ENCODE measurements at regions not wholly inside any gene's neighbourhood (a gene's known extent, or its start where the extent isn't known, plus 50 kb on each side); places are given as distances from the start of the nearest gene placed in this dataset.

DNA sequence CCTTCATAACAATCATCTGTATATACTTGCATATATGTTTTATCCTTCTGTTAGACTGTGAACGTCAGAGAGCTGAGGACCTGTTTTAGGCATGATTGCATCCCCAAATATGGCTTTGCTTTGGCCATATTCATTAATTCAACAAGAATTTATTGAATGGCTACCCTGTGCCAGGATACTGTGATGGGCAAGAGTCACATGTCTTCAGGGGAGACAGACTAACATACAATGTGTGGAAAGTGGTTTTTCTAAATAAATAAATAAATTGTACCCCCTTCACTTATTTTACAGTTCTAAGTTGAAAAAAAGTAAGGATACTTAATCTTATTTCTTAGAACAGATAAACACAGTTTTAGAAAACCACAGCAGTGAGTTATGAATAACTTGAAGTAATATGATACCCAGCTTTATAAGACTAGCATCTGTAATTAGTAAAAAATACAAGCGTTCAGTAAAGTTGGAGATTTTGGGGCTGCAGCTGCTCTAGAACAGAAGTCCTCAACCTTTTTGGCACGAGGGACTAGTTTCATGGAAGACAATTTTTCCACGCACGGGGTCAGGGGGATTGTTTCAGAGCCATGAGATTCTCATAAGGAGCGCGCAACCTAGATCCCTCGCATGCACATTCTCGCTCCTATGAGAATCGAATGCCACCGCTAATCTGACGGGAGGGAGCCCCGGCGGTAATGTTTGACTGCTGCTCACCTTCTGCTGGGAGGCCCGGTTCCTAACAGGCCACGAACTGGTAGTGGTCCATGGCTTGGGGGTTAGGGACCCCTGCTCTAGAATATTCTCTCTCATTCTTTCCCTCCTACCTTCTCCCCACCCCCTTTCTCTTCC is 89.4 kb upstream of the MTPN start:
- DNase-seq (ENCODE audit: low read depth), result no peak

DNA sequence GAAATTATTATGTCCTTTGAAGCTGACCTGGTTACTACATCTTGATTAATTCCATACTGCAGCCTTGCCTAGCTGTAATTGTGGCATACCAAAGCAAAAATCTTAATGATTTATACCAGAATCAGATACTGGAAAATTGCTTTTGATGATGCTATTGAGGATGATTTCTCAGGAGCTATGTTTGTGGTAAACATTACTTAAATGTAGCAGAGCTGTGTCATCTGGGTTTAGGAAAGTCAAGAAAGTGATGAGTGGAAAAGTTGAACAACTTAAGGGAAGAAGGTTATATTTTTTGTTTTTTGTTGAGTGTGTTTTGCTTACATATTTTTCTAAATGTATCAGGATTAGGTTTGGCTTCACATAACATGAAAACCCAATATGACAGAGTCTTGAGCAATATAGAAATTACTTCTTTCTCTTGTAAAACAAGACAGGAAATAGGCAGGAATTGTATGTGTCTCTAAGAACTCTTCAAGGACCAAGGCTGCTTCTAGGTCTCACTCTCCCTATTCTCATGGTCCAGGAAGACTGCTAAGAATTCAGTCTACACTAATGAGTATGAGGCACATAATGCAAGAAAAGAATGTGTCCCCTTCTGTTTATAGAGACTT is 87.6 kb upstream of the MTPN start:
- DNase-seq (ENCODE audit: low read depth), result no peak

DNA sequence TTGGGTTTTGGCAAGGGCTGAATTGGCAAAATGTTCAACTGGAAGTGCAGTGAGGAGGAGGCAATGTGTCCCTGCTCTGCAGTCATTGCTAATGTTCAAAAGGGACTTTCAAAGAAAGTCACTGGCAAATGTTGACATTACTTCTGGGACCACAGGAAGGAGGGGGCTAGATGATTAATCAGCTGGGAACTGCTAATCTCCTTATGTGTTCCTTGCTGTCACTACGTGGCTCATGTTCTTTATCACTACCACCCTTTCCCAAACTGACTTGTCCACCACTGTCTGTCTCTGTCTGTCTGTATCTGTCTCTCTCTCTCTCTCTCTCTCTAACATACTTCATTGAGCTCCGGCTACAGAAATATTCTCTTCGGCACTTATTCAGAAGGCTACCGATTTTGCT is 86.9 kb upstream of the MTPN start:
- DNase-seq (ENCODE audit: low read depth), result no peak

DNA sequence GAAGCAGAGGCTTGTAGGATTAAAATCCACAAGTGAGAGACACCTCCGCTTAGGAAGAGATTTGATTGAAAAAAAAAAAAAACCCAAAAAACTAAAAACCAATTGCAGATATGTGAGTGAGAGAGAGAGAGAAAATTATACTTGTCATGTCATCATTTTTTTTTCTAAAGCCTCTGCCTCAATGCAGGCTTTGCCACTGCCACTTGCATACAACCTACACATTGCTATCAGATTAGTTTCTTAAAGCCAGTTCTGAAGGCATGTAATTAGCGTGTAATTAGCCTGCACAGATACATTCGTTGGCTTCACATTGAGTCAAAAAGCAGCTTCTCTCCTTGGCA is 86.1 kb upstream of the MTPN start:
- no peak for DNase-seq (ENCODE audit: low read depth)

DNA sequence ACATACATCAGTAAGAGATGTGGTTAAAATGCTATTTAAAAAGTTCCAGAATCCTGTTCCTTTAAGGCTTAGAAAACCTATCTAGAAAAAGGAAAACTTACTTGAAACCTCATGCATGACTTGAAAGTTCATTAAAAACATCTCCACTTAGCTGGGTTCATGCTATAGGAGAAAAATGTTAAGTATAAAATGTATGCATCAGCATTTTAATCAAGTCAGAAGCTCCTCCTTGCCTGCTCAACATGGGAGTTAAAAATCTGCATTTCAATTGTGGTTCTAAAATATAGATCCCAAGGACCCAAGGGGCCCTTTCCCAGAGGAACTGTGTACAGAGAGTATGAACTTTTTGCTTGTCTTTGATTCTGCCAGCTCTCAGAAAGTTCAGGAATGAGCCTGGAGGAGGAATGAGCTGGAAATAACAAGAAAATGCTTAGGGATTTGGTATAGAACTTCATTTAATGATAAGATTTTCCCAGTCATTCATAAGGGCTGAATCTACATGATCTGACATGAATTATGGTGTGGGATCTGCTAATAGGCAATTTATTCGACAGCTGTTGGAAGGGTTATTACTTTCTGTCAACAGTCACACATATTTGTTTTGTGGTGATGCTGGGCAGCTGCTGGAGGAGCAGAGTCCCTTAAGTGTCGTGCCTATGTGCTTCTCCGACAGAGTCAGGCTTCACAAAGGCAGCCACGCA is 85.6 kb upstream of the MTPN start:
- no peak for DNase-seq (ENCODE audit: low read depth)

DNA sequence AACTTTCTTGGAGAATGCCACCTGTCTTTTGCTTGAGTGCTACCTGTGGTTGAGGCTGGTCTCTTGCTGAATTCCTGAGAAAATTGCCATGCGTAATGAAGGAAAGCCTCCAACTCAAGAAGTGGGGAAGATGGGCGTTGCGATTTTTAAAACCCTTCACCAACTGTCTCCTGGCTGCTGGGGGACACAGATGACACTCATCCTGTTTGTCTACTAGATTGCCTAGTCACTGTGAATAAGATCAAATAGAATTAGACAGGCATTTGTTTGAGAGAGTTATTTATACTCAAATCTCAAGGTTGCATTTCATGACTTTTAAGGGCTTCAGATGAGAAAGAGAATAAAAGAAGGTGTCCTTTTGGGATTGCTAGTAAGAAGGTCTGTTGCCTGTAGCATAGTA is 84.3 kb upstream of the MTPN start:
- no peak for DNase-seq (ENCODE audit: low read depth)

DNA sequence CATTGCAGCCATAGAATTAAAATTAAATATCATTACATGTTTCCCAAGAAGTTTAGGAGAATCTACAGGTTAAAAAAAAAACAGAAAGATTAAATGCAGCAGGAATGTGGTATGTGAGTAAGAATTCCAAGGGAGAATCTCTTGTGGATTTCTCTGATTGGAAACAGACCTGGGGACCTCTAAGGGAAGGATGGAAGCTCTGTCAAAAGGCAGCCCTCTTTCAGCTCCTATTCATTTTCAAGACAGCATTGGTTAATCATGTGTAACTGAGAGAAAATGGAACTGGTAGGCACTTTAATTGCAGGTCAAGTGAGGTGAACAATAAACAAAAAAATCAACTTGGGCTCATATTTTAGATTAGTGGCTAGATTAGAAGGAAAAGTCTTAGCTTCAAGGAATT is 81.4 kb upstream of the MTPN start:
- DNase-seq (ENCODE audit: low read depth), result no peak

DNA sequence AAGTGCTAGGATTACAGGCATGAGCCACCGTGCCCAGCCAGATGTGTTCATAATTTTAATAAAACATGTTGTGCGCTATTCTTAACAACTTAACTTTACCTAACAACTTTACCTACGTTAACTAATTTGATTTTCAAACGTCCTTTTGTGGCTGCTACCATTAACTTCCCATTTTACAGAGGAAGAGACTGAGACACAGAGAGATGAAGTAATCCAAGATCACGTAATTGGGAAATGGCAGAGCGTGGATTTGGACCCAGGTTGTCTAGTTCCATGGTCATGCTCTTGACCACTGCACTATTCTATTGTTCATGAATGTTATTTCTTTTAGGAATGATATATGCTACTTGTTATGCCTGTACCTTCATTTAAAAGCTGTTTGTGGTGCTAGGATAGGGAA is 80.3 kb upstream of the MTPN start:
- DNase-seq (ENCODE audit: low read depth), result no peak

DNA sequence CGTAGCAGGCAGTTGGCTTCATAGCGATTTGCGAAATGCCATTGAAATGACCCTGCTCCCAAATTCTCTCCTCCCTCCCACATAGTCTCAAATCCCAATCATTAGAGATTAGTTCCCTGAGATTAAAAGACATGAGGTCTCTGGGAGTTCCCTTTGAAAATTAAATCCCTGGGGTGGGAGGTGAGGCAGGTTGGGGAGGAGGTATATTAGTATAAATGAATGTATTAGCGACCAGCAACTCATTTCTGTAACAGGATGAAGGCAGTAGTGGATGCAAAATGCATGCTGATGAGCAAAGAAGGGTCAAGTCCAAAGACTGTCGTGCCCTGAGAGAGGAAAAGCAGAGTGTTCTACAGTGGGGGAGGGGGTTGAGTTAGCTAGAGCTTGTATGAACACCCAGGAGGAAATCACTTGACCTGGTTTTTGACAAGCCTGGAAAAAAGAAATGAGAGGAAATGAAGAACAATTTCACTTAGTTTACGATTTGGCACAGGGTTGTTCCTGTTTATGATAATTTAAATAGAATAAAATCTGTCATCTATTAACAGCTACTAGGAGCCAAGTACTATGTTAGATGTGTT is 79.6 kb upstream of the MTPN start:
- no peak for DNase-seq (ENCODE audit: low read depth)

DNA sequence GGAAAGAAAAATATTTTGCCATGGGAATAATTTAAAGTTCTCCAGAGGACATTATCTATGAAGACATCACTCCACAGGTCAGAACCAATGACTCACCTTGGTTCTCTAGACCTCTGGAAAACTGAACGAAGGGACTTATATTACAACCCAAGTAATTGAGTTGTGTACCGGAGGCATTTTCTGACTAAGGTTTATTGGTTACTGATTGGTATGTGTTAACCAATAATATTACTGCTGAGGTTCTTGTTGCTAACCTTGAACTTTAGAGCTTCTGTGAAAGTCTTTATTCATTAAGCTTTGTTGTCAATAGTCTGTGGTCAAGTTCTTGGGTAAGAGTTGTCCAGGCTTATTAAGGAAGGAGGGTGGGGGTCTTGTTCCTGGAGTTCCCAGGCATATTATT is 78.1 kb upstream of the MTPN start:
- no peak for DNase-seq (ENCODE audit: low read depth)

DNA sequence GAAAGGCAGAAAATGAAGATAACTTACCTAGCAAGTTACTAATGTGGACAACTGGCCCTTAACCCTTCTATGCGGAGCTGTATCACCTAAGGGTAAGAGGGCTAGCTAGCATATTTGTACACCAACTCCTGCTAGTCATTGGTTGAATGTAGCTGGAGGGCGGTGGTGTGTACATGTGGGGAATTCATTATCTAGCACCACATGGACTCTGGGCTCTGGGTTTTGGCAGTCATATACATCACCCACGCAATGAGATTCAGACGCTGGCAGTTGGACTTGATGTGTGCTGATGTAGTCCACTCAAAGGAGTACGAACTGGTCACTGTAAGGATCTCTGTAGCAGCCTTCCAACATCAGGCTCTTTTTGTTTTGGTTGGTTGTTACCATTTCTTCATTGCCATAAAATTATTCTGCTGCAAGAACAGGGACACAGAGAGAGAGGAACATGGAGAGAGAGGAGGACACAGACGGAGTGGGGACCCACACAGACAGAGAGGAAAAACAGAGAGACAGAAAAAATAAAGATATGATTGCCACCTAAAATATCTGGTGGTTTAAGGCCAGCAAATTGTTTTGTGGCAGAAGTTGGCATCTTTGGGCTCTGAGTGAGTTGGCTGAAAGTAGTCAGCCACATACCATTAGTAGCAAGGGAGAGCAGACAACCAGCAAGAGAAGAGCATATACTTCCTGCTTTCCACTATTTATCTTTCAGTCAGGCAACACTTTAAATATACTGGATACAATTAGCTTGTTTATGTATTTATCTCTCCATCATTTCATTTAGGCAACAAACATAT is 76.7 kb upstream of the MTPN start:
- no peak for DNase-seq (ENCODE audit: low read depth)

DNA sequence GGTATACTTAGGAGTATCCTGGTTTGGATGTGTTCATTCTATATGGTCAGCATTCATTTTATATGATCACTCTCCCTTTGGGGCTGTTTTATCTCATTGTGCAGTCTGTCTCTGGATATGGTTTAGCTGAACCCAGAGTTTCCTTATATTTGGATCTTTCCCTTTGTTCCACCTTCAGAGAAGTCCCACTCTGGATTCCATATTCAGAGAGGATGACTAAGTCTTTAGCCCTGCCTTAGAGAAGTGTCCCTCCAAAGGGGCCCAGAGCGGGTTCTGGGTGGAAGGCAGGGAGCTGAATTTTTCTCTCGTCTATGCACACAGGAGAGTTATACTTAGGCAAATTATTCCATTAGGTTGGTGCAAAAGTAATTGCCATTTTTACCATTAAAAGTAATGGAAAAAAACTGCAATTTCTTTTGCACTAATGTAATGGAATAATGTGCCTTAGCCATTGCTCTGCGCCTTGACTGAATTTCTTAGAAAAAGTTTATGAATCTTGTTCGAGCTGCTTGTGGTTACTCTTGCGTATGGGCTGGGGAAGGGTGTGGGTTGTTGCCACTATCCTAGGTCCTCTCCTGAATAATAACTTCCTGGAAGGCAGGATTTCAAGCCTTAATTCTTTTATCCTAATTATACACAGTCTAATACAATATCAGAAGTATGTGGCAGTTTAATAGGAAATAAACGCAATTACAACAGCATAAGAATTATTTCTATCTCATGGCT is 74.2 kb upstream of the MTPN start:
- DNase-seq (ENCODE audit: low read depth), result no peak

DNA sequence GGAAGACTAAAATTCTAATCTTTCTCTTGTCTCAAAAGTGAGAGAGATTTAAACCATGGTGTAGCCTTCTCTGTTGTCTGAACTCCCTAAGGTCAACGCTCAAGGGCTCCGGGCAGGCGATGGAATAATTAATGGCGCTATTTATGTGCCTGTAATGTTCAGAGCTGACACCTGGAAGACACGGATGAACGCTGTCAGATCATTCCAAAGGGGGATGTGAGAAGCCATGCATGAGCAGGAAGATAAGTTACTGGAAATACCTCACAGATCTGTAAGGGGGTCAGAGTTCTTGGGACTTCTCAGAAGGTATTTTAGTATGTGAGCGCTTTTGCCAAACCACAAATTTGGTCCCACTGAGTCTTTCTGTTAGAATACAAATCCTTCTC is 73.3 kb upstream of the MTPN start:
- no peak for DNase-seq (ENCODE audit: low read depth)

DNA sequence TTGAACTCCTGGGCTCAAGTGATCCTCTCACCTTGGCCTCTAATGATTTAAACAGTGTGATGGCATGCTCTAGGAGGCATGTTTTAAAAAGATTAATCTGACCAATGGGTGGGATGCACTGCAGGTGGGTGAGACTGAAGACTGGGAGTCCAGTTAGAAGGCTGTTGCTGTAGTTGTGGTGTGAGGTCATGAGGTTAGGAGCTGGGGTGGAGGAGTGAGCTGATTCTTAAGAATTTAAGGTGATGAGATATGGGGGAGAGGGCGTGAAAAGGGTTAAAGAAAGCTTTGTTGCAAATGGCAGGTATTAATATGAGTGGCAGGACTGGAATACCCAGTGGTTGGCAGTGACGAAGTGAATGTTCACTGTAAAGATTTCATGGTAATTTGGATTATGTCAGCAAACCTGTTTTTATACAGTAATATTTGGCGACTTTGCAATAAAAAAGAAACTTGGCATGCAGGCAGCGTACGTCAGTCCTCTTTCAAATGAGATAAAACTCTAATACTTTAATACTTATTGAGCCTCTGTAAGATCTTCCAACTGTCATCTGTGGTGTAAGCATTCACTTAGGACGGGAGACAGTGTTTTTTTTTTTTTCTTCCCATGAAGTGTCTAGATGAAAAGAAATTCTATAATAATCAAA is 72.8 kb upstream of the MTPN start:
- no peak for DNase-seq (ENCODE audit: low read depth)

DNA sequence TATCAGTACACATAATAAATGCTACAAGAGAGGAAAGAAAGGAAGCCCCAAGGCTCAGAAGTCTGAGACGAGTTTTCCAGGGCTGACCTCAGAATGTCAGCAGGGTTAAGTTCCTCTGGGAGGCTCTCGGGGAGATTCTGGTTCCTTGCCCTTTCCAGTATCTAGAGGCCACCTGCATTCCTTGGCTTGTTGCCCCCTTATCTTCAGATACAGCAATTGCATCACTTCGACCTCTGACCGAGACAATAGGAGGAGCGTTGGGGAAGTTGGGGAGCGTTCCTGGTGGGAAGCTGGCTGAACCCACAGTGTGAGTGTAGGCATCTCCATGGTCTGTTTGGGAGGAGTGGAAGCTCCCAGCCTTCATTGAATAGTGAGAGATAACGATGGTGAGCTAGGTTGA is 72.0 kb upstream of the MTPN start:
- no peak for DNase-seq (ENCODE audit: low read depth)

DNA sequence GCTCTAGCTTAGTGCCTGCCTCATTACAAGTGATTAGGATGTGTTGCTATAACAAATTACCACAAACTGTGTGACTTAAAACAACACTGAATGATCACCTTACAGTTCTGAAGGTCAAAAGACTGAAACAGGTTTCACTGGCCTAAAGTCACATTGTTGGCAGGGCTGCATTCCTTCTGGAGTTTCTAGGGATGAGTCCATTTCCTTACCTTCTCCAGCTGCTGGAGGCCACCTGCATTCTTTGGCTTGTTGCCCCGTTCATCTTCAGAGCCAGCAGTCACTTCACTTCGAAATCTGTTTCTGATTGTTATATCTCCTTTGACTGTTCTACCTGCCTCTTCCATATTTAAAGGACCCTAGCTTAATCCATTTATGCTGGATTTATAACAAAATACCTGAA is 69.4 kb upstream of the MTPN start:
- no peak for DNase-seq (ENCODE audit: low read depth)

DNA sequence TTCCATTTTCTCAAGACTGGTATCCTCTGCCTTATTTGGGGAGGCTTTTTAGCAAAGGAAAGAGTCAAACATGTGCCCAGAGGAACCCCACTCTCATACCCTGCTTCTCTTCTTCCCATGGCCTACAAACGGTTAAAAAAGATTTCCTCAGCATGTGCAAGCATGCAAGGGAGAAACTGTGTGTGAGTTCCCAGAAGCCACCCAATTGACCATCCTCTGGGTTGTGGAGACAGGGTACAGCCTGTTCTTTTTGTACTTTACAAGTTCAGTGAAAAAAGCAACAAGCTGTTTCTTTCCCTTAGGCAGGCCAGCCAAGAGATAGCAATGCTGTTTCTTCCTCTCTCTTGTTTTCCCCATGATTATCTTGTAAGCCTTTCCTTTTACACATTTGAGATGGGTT is 68.8 kb upstream of the MTPN start:
- no peak for DNase-seq (ENCODE audit: low read depth)

DNA sequence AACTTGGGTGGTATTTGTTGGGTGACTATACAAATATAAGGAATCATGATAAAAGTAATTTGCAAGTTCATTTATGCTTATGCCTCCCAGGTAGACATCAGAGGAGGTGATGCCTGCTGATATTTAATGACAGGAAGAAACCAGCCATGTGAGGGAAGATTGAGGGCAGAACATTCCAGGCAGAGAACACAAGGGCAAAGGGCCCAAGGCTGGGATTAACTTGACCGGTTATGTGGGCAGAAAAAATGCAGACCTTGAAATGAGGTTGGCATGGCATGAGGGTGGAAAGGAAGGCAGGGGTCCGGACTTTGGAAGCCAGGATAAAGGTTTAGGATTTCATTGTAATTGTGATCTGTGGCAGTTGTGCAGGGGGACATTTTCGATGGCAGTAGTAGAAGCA is 68.0 kb upstream of the MTPN start:
- DNase-seq (ENCODE audit: low read depth), result no peak

DNA sequence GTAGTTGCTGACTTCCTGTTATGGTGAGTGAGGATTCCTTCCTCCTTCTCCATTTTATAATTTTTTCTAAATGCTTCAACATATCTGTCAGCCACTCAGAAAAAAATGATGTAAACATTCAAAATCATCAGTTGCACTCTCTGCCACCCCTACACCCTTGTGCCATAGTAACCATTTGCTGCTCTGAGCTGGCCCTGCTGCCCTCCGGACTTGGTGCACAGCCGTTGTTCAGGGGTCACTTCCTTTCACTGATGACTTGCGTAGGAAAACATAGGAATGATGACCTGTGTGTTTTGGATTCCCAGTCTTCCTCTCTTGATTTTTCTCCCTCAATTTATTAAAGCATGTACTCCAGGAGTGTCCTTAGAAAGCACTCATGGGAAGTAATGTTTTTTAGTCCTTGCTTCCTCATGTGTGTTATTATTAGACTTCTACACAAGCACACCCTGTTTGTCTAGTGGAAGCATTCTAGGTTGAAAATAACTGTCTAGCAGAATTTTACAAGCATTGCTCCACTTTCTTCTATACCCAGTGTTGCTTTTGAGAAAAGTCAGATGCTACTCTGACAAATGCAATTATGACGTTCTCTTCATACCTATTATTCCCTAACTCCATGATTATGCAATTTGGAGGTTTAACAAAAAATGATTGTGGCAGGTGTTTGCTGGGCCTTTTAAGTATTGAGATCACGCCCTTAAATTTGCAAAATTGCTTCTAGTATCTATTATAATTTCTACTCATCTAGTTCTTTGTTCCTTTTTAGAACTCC is 62.6 kb upstream of the MTPN start:
- no peak for DNase-seq (ENCODE audit: low read depth)

DNA sequence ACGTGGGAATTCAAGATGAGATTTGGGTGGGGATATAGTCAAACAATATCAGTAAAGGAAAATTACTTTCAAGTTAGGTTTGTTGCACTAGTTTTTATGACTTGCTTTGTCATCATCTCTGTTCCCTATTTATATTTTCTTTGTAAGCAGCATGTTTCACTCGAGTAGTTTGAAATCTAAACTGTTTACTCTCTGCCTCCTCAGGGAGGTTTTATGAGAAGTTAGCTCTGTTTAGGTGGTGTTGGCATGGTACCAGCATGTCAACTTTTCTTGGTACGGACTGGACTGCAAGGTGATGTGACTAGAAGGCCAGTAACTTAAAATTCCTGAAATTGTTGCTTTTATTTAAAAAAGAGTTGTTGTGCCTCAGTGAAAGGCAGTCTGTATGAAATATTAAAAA is 59.2 kb upstream of the MTPN start:
- DNase-seq (ENCODE audit: low read depth), result no peak
